ENCODE measurements at regions not wholly inside any gene's neighbourhood (a gene's known extent, or its start where the extent isn't known, plus 50 kb on each side); places are given as distances from the start of the nearest gene placed in this dataset.
"Not testable (repeated sequence)": the region's sequence is repeated elsewhere in the genome, so short reads cannot be mapped to it uniquely, and the experiment has no call there.

GRCh38 chr11:98507208-98507607 is 513.5 kb upstream of the CNTN5 start:
- H3K9me3 ChIP-seq, result peaks cover 0 to 4% of the 10 kb centered on the region in 2 donors
- DNase-seq (ENCODE audit: low spot score in 2 of 2), result no peak
- intact Hi-C loops (cut with DNase I), result no loop called here
- H3K4me3 ChIP-seq, result no peak overlapping the region
- H3K4me1 ChIP-seq, result no peaks in the 10 kb centered on the region
- TF ChIP-seq CTCF (IDR thresholded peaks at IDR 0.05), result no peak
- H3K27me3 ChIP-seq, result no peaks in the 10 kb centered on the region
- H3K27ac ChIP-seq, result no peak overlapping the region
- no peaks in the 10 kb centered on the region for H3K36me3 ChIP-seq

- intact Hi-C loops (cut with DNase I), result no loop called here
- Histone ChIP-seq H3K27ac (no peak overlapping the region), H3K4me1 (no peaks in the 10 kb centered on the region), H3K9me3 (peaks cover 0 to under 1% of the 10 kb centered on the region in 2 donors), H3K27me3 (no peaks in the 10 kb centered on the region), H3K4me3 (no peak overlapping the region), H3K36me3 (no peaks in the 10 kb centered on the region)
- DNase-seq (ENCODE audit: low spot score in 2 of 2), result no peak
- TF ChIP-seq CTCF (IDR thresholded peaks at IDR 0.05), result no peak
Measured at GRCh38 chr11:98512938-98513337, 507.8 kb upstream of the CNTN5 start.

- Histone ChIP-seq H3K27me3 (no peaks in the 10 kb centered on the region), H3K36me3 (no peaks in the 10 kb centered on the region), H3K4me3 (no peak overlapping the region), H3K27ac (no peak overlapping the region), H3K9me3 (no peaks in the 10 kb centered on the region), H3K4me1 (no peaks in the 10 kb centered on the region)
- no peak for TF ChIP-seq CTCF (IDR thresholded peaks at IDR 0.05)
- no peak for DNase-seq (ENCODE audit: low spot score in 2 of 2)
- intact Hi-C loops (cut with DNase I), result no loop called here
Measured at GRCh38 chr11:98531576-98531975, 489.2 kb upstream of the CNTN5 start.

GRCh38 chr11:98536023-98536422 is 484.7 kb upstream of the CNTN5 start:
- no peak for DNase-seq (ENCODE audit: low spot score in 2 of 2)
- Histone ChIP-seq H3K27ac (no peak overlapping the region), H3K9me3 (no peaks in the 10 kb centered on the region), H3K36me3 (no peaks in the 10 kb centered on the region), H3K27me3 (no peaks in the 10 kb centered on the region), H3K4me1 (no peaks in the 10 kb centered on the region), H3K4me3 (no peak overlapping the region)
- TF ChIP-seq CTCF (IDR thresholded peaks at IDR 0.05), result no peak
- intact Hi-C loops (cut with DNase I), result no loop called here

GRCh38 chr11:98538358-98538757 is 482.4 kb upstream of the CNTN5 start:
- H3K9me3 ChIP-seq; H3K36me3 ChIP-seq; H3K27me3 ChIP-seq; DNase-seq (ENCODE audit: low spot score in 2 of 2); H3K27ac ChIP-seq; intact Hi-C loops (cut with DNase I); H3K4me1 ChIP-seq; H3K4me3 ChIP-seq: not testable (repeated sequence)

- Histone ChIP-seq H3K27ac (no peak overlapping the region), H3K4me3 (no peak overlapping the region), H3K27me3 (no peaks in the 10 kb centered on the region), H3K36me3 (no peaks in the 10 kb centered on the region), H3K9me3 (no peaks in the 10 kb centered on the region), H3K4me1 (no peaks in the 10 kb centered on the region)
- intact Hi-C loops (cut with DNase I), result no loop called here
- no peak for TF ChIP-seq CTCF (IDR thresholded peaks at IDR 0.05)
- no peak for DNase-seq (ENCODE audit: low spot score in 2 of 2)
Measured at GRCh38 chr11:98545544-98546175, 475.1 kb upstream of the CNTN5 start.

Data from ascending aorta (tissue), 2 donors.